CD4-positive, alpha-beta memory T cell (primary cell): ENCODE measurements at regions not wholly inside any gene's neighbourhood (a gene's known extent, or its start where the extent isn't known, plus 50 kb on each side); places are given as distances from the start of the nearest gene placed in this dataset.
"Not testable (repeated sequence)": the region's sequence is repeated elsewhere in the genome, so short reads cannot be mapped to it uniquely, and the experiment has no call there.

Experiments used
- CTCF ChIA-PET: fragments of 350-600 bp; sonication (Branson Sonifier 250); formaldehyde crosslinking; loops from one replicate; lab custom pipeline; 2021; ENCODE audit warnings: inconsistent platforms; ENCODE audit not compliant: partially characterized antibody; lab: Charles Lee
- POLR2A ChIA-PET: fragments of 350-600 bp; sonication (Branson Sonifier 250); formaldehyde crosslinking; loops from one replicate; lab custom pipeline; 2021; ENCODE audit not compliant: partially characterized antibody; lab: Charles Lee
- DNase-seq, 5 donors: peaks; one replicate each; pipeline versions ENCODE4 v3.0.0 to v3.0.0-alpha.2; 2020 to 2022; ENCODE audit warnings: mixed read lengths in 1 of 5
- H3K27ac ChIP-seq: one replicate; pipeline ENCODE4 v1.7.0; 2013; ENCODE audit warnings: low read depth, low read length
- H3K27me3 ChIP-seq: 2 replicates; pipeline ENCODE4 v1.7.0; 2013; ENCODE audit warnings: mild to moderate bottlenecking, low read length, moderate library complexity; ENCODE audit not compliant: insufficient read depth
- H3K36me3 ChIP-seq: 2 replicates; pipeline ENCODE4 v1.7.0; 2013; ENCODE audit warnings: mild to moderate bottlenecking, low read length, moderate library complexity; ENCODE audit not compliant: insufficient read depth
- H3K4me1 ChIP-seq: 2 replicates; pipeline ENCODE4 v1.7.0; 2013; ENCODE audit warnings: mild to moderate bottlenecking, low read length, moderate library complexity; ENCODE audit not compliant: insufficient read depth
- H3K4me3 ChIP-seq, 2 donors: one replicate each; pipeline ENCODE4 v1.7.0; 2013; ENCODE audit warnings: low read length in 2 of 2, mild to moderate bottlenecking in 1 of 2
- H3K9me3 ChIP-seq, 2 donors: one replicate each; pipeline ENCODE4 v1.7.0; 2013; ENCODE audit warnings: low read length in 2 of 2, control low read depth in 1 of 2; ENCODE audit not compliant: control insufficient read depth in 1 of 2
- H3K27ac Mint-ChIP-seq, 7 donors: one replicate each; pipeline ENCODE4 v1.8.0; 2020 to 2021; ENCODE audit warnings: mixed read lengths in 7 of 7, mild to moderate bottlenecking in 6 of 7, inconsistent platforms in 3 of 7, moderate library complexity in 3 of 7
- H3K27me3 Mint-ChIP-seq, 2 donors: one replicate each; pipeline ENCODE4 v1.8.0; 2020 to 2021; ENCODE audit warnings: mixed read lengths in 2 of 2
- H3K36me3 Mint-ChIP-seq, 2 donors: one replicate each; pipeline ENCODE4 v1.8.0; 2020 to 2021; ENCODE audit warnings: mixed read lengths in 2 of 2, inconsistent platforms in 1 of 2, mild to moderate bottlenecking in 1 of 2
- H3K4me1 Mint-ChIP-seq, 4 donors: one replicate each; pipeline ENCODE4 v1.8.0; 2020 to 2021; ENCODE audit warnings: mixed read lengths in 4 of 4, mild to moderate bottlenecking in 1 of 4
- H3K4me3 Mint-ChIP-seq, 8 donors: one replicate each; pipeline ENCODE4 v1.8.0; 2020 to 2021; ENCODE audit warnings: mixed read lengths in 8 of 8, mild to moderate bottlenecking in 7 of 8, moderate library complexity in 6 of 8, inconsistent platforms in 3 of 8
- H3K9me3 Mint-ChIP-seq, 8 donors: one replicate each; pipeline ENCODE4 v1.8.0; 2020 to 2021; ENCODE audit warnings: mixed read lengths in 8 of 8, mild to moderate bottlenecking in 5 of 8, inconsistent platforms in 3 of 8, moderate library complexity in 1 of 8
- intact Hi-C: fragments of 100-400 bp; cut with micrococcal nuclease; formaldehyde crosslinking; loops from one replicate; pipeline ENCODE4 v1.15.1; 2023

- H3K27me3 Mint-ChIP-seq, result peaks cover 12 to 15% of the 10 kb centered on the region in 2 donors
- no peaks in the 10 kb centered on the region for H3K36me3 ChIP-seq
- no peak overlapping the region for H3K27ac ChIP-seq
- H3K4me1 ChIP-seq, result no peaks in the 10 kb centered on the region
- no peaks in the 10 kb centered on the region for H3K27me3 ChIP-seq
- H3K27ac Mint-ChIP-seq, result no peak overlapping the region
- no peaks in the 10 kb centered on the region for H3K9me3 ChIP-seq
- H3K4me3 Mint-ChIP-seq, result no peak overlapping the region
- POLR2A ChIA-PET, result no interaction called here
- H3K4me3 ChIP-seq, result no peak overlapping the region
- no peaks in the 10 kb centered on the region for H3K36me3 Mint-ChIP-seq
- H3K9me3 Mint-ChIP-seq, result peaks cover 0 to 27% (median 11%) of the 10 kb centered on the region in 8 donors
- no peaks in the 10 kb centered on the region for H3K4me1 Mint-ChIP-seq
- intact Hi-C loops, result no loop called here
- CTCF ChIA-PET, result no interaction called here
- no peak for DNase-seq
Measured at GRCh38 chr1:166730299-166730888, 108.9 kb upstream of the POGK start.

GRCh38 chr1:166738140-166738539, 101.1 kb upstream of the POGK start:
- Histone ChIP-seq H3K36me3 (no peaks in the 10 kb centered on the region), H3K27ac (no peak overlapping the region), H3K9me3 (no peaks in the 10 kb centered on the region), H3K27me3 (no peaks in the 10 kb centered on the region), H3K4me3 (no peak overlapping the region), H3K4me1 (no peaks in the 10 kb centered on the region)
- CTCF ChIA-PET, result no interaction called here
- intact Hi-C loops, result no loop called here
- H3K9me3 Mint-ChIP-seq, result peaks cover 0 to 3% (median 0%) of the 10 kb centered on the region in 8 donors
- POLR2A ChIA-PET, result no interaction called here
- H3K27ac Mint-ChIP-seq, result no peak overlapping the region
- no peaks in the 10 kb centered on the region for H3K36me3 Mint-ChIP-seq
- H3K4me3 Mint-ChIP-seq, result no peak overlapping the region
- DNase-seq, result no peak
- no peaks in the 10 kb centered on the region for H3K4me1 Mint-ChIP-seq
- H3K27me3 Mint-ChIP-seq, result peaks cover 3 to 7% of the 10 kb centered on the region in 2 donors

- Mint-ChIP-seq H3K36me3 (peaks cover 0 to 2% of the 10 kb centered on the region in 2 donors), H3K27me3 (peaks cover 5 to 6% of the 10 kb centered on the region in 2 donors), H3K4me3 (no peak overlapping the region), H3K4me1 (no peaks in the 10 kb centered on the region), H3K27ac (no peak overlapping the region), H3K9me3 (peaks cover 0 to 9% (median 4%) of the 10 kb centered on the region in 8 donors)
- POLR2A ChIA-PET, result no interaction called here
- intact Hi-C loops, result no loop called here
- CTCF ChIA-PET, result no interaction called here
- DNase-seq, result no peak
- Histone ChIP-seq H3K4me1 (no peaks in the 10 kb centered on the region), H3K36me3 (no peaks in the 10 kb centered on the region), H3K4me3 (no peak overlapping the region), H3K9me3 (no peaks in the 10 kb centered on the region), H3K27me3 (no peaks in the 10 kb centered on the region), H3K27ac (no peak overlapping the region)
Measured at GRCh38 chr1:166738873-166739272, 100.4 kb upstream of the POGK start.

- Mint-ChIP-seq H3K27me3 (peaks cover 4 to 9% of the 10 kb centered on the region in 2 donors), H3K9me3 (peaks cover 4 to 28% (median 15%) of the 10 kb centered on the region in 8 donors), H3K4me1 (no peaks in the 10 kb centered on the region), H3K27ac (no peak overlapping the region), H3K36me3 (peaks cover 0 to 5% of the 10 kb centered on the region in 2 donors), H3K4me3 (no peak overlapping the region)
- CTCF ChIA-PET, result no interaction called here
- no peaks in the 10 kb centered on the region for H3K36me3 ChIP-seq
- H3K4me3 ChIP-seq, result no peak overlapping the region
- no peaks in the 10 kb centered on the region for H3K27me3 ChIP-seq
- intact Hi-C loops, result no loop called here
- H3K27ac ChIP-seq, result no peak overlapping the region
- peaks cover 0 to 6% of the 10 kb centered on the region in 2 donors for H3K9me3 ChIP-seq
- H3K4me1 ChIP-seq, result no peaks in the 10 kb centered on the region
- no peak for DNase-seq
- POLR2A ChIA-PET, result no interaction called here
Measured at GRCh38 chr1:166740668-166741276, 98.5 kb upstream of the POGK start.

- POLR2A ChIA-PET, result no interaction called here
- H3K4me3 Mint-ChIP-seq, result no peak overlapping the region
- no peak overlapping the region for H3K27ac Mint-ChIP-seq
- no peak for DNase-seq
- peaks cover 1% of the 10 kb centered on the region in 2 donors for H3K27me3 Mint-ChIP-seq
- CTCF ChIA-PET, result no interaction called here
- no peaks in the 10 kb centered on the region for H3K36me3 Mint-ChIP-seq
- intact Hi-C loops, result no loop called here
- Histone ChIP-seq H3K27me3 (no peaks in the 10 kb centered on the region), H3K4me1 (no peaks in the 10 kb centered on the region), H3K36me3 (no peaks in the 10 kb centered on the region), H3K9me3 (no peaks in the 10 kb centered on the region), H3K27ac (no peak overlapping the region), H3K4me3 (no peak overlapping the region)
- peaks cover 0 to 4% (median 0%) of the 10 kb centered on the region in 8 donors for H3K9me3 Mint-ChIP-seq
- H3K4me1 Mint-ChIP-seq, result no peaks in the 10 kb centered on the region
Measured at GRCh38 chr1:166763318-166763717, 76.0 kb upstream of the POGK start.

- Mint-ChIP-seq H3K27ac (no peak overlapping the region), H3K4me1 (no peaks in the 10 kb centered on the region), H3K27me3 (peaks cover 5 to 8% of the 10 kb centered on the region in 2 donors), H3K4me3 (no peak overlapping the region), H3K36me3 (no peaks in the 10 kb centered on the region), H3K9me3 (peaks cover 0 to 24% (median 18%) of the 10 kb centered on the region in 8 donors)
- Histone ChIP-seq H3K27me3 (no peaks in the 10 kb centered on the region), H3K36me3 (no peaks in the 10 kb centered on the region), H3K27ac (no peak overlapping the region), H3K9me3 (no peaks in the 10 kb centered on the region), H3K4me3 (no peak overlapping the region), H3K4me1 (no peaks in the 10 kb centered on the region)
- DNase-seq, result no peak
- ChIA-PET CTCF (no interaction called here), POLR2A (no interaction called here)
- intact Hi-C loops, result no loop called here
Measured at GRCh38 chr1:166766942-166767341, 72.3 kb upstream of the POGK start.

- H3K4me3 Mint-ChIP-seq, H3K4me3 ChIP-seq, H3K9me3 Mint-ChIP-seq, POLR2A ChIA-PET, H3K36me3 ChIP-seq, H3K27ac ChIP-seq, H3K27me3 ChIP-seq, H3K36me3 Mint-ChIP-seq, H3K4me1 ChIP-seq, H3K9me3 ChIP-seq, H3K4me1 Mint-ChIP-seq, intact Hi-C loops, H3K27ac Mint-ChIP-seq, DNase-seq: not testable (repeated sequence)
- CTCF ChIA-PET, result interaction anchor here (1.3 to 2.0 kb wide), 2 partner anchors 34 to 274 kb away, joined by 3 to 7 read pairs; no protein-coding TSS in a partner anchor
- H3K27me3 Mint-ChIP-seq, result peaks cover 13 to 19% of the 10 kb centered on the region in 2 donors
Measured at GRCh38 chr1:166784646-166785045, 54.6 kb upstream of the POGK start.
